ENCODE measurements at regions not wholly inside any gene's neighbourhood (a gene's known extent, or its start where the extent isn't known, plus 50 kb on each side); places are given as distances from the start of the nearest gene placed in this dataset.

- H3K4me3 ChIP-seq (ENCODE audit: low read depth, low read length): no peak overlapping the region
- DNase-seq (ENCODE audit: low read depth) (no peak), FAIRE-seq (no peak)
- no peaks in the 10 kb centered on the region for H3K36me3 ChIP-seq (ENCODE audit: control insufficient read depth, insufficient read depth, low read length)
- no peak for TF ChIP-seq CTCF (IDR thresholded peaks at IDR 0.05; ENCODE audit: insufficient read depth, low read length, severe bottlenecking)
- H3K27me3 ChIP-seq (ENCODE audit: control insufficient read depth, insufficient read depth, low read length): no peaks in the 10 kb centered on the region
Measured at GRCh38 chr4:58061967-58062366, 951.8 kb upstream of the IGFBP7 start.

DNA sequence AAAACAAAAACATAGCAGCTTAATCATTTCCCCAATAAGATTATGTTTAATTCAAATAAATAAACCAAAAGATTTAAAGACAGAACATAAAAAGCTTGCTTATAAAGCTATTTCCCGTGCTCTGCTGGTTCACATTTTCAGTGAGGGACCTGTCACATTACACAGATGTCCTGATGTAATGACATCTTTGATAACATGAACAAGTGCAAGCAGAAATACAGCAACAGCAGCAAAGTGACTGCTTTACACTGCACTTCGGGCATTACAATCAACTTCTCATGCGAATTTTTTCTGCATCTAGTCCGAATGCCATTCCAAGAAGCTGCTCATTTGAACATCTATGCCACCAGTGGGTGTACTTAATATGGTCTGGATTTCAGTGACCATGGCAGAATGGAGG lies 940.3 kb upstream of the IGFBP7 start:
- Histone ChIP-seq H3K4me3 (ENCODE audit: low read depth, low read length) (no peak overlapping the region), H3K36me3 (ENCODE audit: control insufficient read depth, insufficient read depth, low read length) (no peaks in the 10 kb centered on the region), H3K27me3 (ENCODE audit: control insufficient read depth, insufficient read depth, low read length) (no peaks in the 10 kb centered on the region)
- TF ChIP-seq CTCF (IDR thresholded peaks at IDR 0.05; ENCODE audit: insufficient read depth, low read length, severe bottlenecking): no peak
- DNase-seq (ENCODE audit: low read depth) (no peak), FAIRE-seq (no peak)

- FAIRE-seq (no peak), DNase-seq (ENCODE audit: low read depth) (no peak)
- TF ChIP-seq CTCF (IDR thresholded peaks at IDR 0.05; ENCODE audit: insufficient read depth, low read length, severe bottlenecking): no peak
Measured at GRCh38 chr4:58048491-58048890, 938.3 kb upstream of the IGFBP7 start.

DNA sequence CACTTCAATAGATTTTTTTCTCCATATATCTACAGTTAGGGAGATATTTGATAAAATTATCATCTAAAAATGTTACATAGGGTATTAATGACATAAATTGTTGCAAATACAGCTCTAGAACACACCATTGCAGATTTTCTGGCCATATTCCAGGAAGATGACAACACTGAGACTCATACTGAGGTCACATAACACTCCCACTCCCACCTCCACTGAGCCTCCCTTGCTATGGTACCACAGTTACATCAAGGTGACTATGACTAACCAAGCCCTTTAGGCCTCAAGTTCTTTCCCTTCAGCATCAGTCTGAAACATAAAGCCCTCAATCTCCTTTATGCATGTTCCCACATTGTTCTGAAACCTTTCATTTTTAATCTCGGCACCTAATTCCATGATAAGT lies 932.0 kb upstream of the IGFBP7 start:
- Histone ChIP-seq H3K4me3 (ENCODE audit: low read depth, low read length) (no peak overlapping the region), H3K36me3 (ENCODE audit: control insufficient read depth, insufficient read depth, low read length) (no peaks in the 10 kb centered on the region), H3K27me3 (ENCODE audit: control insufficient read depth, insufficient read depth, low read length) (no peaks in the 10 kb centered on the region)
- no peak for TF ChIP-seq CTCF (IDR thresholded peaks at IDR 0.05; ENCODE audit: insufficient read depth, low read length, severe bottlenecking)
- DNase-seq (ENCODE audit: low read depth) (no peak), FAIRE-seq (no peak)

More at GRCh38 chr4:58048491-58048890, 938.3 kb upstream of the IGFBP7 start:
- Histone ChIP-seq H3K36me3 (ENCODE audit: control insufficient read depth, insufficient read depth, low read length) (no peaks in the 10 kb centered on the region), H3K4me3 (ENCODE audit: low read depth, low read length) (no peak overlapping the region), H3K27me3 (ENCODE audit: control insufficient read depth, insufficient read depth, low read length) (no peaks in the 10 kb centered on the region)

GRCh38 chr4:57993944-57994343 lies 883.8 kb upstream of the IGFBP7 start:
- DNase-seq (ENCODE audit: low read depth) (no peak), FAIRE-seq (no peak)
- TF ChIP-seq CTCF (IDR thresholded peaks at IDR 0.05; ENCODE audit: insufficient read depth, low read length, severe bottlenecking): no peak
- Histone ChIP-seq H3K27me3 (ENCODE audit: control insufficient read depth, insufficient read depth, low read length) (no peaks in the 10 kb centered on the region), H3K4me3 (ENCODE audit: low read depth, low read length) (no peak overlapping the region), H3K36me3 (ENCODE audit: control insufficient read depth, insufficient read depth, low read length) (no peaks in the 10 kb centered on the region)

DNA sequence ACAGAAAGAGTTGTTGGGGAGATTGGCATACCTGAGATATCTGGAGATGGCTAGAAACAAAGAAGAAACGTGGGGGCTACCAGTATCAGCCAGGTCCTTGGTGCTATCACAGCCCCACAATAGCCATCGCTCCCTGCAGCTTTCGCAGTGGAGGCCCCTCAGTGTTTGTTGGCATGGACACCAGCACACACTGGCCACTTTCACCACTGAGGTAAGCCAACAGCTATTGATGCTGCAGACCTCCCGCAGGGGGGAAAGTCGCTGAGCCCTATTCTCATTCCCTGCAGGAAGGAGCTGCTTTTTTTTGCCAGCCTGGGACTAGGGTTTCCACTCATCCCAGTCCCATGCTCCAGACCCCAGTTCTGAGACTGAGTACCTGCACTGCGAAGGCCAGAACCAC lies 879.2 kb upstream of the IGFBP7 start:
- no peak for FAIRE-seq
- DNase-seq (ENCODE audit: low read depth): no peak
- no peaks in the 10 kb centered on the region for H3K36me3 ChIP-seq (ENCODE audit: control insufficient read depth, insufficient read depth, low read length)
- H3K4me3 ChIP-seq (ENCODE audit: low read depth, low read length): no peak overlapping the region
- no peak for TF ChIP-seq CTCF (IDR thresholded peaks at IDR 0.05; ENCODE audit: insufficient read depth, low read length, severe bottlenecking)
- H3K27me3 ChIP-seq (ENCODE audit: control insufficient read depth, insufficient read depth, low read length): no peaks in the 10 kb centered on the region
